ENCODE measurements at regions not wholly inside any gene's neighbourhood (a gene's known extent, or its start where the extent isn't known, plus 50 kb on each side); places are given as distances from the start of the nearest gene placed in this dataset.

GRCh38 chr13:109389892-109390345 lies 396.5 kb downstream of the IRS2 start:
- ATAC-seq = no peak
- Mint-ChIP-seq H3K36me3 (no peaks in the 10 kb centered on the region), H3K4me1 (no peaks in the 10 kb centered on the region), H3K9me3 (peaks cover 6% of the 10 kb centered on the region), H3K27me3 (no peaks in the 10 kb centered on the region), H3K27ac (no peak overlapping the region), H3K4me3 (no peak overlapping the region)

DNA sequence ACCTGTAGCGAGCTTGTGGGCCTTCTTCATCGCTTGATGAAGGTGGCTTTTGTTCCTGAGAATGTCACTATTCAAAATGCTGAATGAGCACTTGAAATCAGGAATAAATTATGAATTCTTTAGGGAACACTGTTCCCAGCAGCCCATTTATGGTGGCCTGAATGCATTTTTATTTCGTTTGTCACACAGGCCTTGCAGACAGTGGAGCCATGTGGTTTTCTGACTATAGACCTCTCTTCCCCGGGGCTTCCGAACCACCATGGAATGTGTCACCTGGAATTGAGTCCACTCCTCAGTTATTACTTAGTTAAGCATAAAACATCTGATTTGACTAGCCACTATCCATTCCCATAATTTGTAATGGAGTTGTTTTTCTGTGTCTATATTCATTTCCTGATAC lies 396.9 kb downstream of the IRS2 start:
- ATAC-seq = no peak
- no peaks in the 10 kb centered on the region for H3K36me3 Mint-ChIP-seq
- no peak overlapping the region for H3K27ac Mint-ChIP-seq
- peaks cover 4% of the 10 kb centered on the region for H3K9me3 Mint-ChIP-seq
- H3K4me1 Mint-ChIP-seq = no peaks in the 10 kb centered on the region
- no peak overlapping the region for H3K4me3 Mint-ChIP-seq
- H3K27me3 Mint-ChIP-seq = no peaks in the 10 kb centered on the region

- no peaks in the 10 kb centered on the region for H3K36me3 Mint-ChIP-seq
- no peak for ATAC-seq
- no peak overlapping the region for H3K27ac Mint-ChIP-seq
- no peaks in the 10 kb centered on the region for H3K4me1 Mint-ChIP-seq
- H3K4me3 Mint-ChIP-seq = no peak overlapping the region
- H3K27me3 Mint-ChIP-seq = no peaks in the 10 kb centered on the region
- H3K9me3 Mint-ChIP-seq = peaks cover 2% of the 10 kb centered on the region
These were observed 398.9 kb downstream of the IRS2 start for GRCh38 chr13:109387471-109387870.

GRCh38 chr13:109385242-109385560 lies 401.2 kb downstream of the IRS2 start:
- Mint-ChIP-seq H3K36me3 (no peaks in the 10 kb centered on the region), H3K4me1 (no peaks in the 10 kb centered on the region), H3K4me3 (no peak overlapping the region), H3K27me3 (no peaks in the 10 kb centered on the region), H3K9me3 (no peaks in the 10 kb centered on the region), H3K27ac (no peak overlapping the region)
- no peak for ATAC-seq

DNA sequence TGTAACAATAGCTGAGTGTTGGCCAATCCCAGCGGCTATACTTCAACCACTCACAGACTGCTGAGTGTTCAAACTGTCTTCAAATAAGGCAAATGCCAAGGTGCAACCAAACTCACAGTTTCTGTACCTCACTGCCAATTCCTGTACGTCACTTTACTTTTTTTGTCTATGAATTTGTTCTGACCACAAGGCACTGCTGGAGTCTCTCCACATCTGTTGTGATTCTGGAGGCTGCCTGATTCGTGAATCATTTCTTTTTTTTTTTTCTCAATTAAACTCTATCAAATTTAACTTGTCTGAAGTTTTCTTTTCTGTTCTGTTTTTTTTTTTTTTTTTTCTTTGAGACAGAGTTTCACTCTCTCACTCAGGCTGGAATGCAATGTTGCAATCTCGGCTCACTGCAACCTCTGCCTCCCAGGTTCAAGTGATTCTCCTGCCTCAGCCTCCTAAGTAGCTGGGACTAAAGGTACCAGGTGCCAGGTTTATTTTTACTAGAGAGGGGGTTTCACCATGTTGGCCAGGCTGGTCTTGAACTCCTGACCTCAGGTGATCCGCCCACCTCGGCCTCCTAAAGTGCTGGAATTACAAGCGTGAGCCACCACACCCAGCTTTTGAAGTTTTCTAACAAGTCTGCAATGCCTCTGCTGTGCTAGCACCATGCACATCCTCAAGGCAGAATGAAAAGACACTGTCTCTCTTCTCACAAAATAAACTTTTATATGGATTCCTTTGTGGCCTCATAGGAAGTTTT lies 401.7 kb downstream of the IRS2 start:
- no peak for ATAC-seq
- no peak overlapping the region for H3K4me3 Mint-ChIP-seq
- H3K27ac Mint-ChIP-seq = no peak overlapping the region
- H3K4me1 Mint-ChIP-seq = no peaks in the 10 kb centered on the region
- no peaks in the 10 kb centered on the region for H3K36me3 Mint-ChIP-seq
- no peaks in the 10 kb centered on the region for H3K27me3 Mint-ChIP-seq
- H3K9me3 Mint-ChIP-seq = no peaks in the 10 kb centered on the region

DNA sequence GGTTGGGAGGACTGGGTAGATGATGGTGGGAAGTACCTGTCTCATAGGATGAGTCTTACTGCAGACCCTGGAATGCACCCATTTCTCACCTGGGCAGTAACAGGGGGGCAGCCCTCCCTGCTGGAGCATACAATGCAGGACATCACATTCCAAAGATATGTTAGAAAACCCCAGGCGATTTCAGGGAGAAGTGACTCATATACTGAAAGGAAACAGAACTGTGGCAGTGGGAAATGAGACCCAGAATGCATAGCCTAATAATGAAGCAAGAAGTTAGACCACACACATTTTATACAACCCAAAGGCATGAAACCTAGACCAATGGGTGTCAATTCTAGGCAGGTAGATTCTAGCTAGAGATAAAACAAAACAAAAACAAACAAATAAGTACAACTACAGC lies 402.7 kb downstream of the IRS2 start:
- H3K27me3 Mint-ChIP-seq = no peaks in the 10 kb centered on the region
- H3K4me1 Mint-ChIP-seq = no peaks in the 10 kb centered on the region
- no peak overlapping the region for H3K27ac Mint-ChIP-seq
- ATAC-seq = no peak
- no peaks in the 10 kb centered on the region for H3K36me3 Mint-ChIP-seq
- no peaks in the 10 kb centered on the region for H3K9me3 Mint-ChIP-seq
- no peak overlapping the region for H3K4me3 Mint-ChIP-seq

DNA sequence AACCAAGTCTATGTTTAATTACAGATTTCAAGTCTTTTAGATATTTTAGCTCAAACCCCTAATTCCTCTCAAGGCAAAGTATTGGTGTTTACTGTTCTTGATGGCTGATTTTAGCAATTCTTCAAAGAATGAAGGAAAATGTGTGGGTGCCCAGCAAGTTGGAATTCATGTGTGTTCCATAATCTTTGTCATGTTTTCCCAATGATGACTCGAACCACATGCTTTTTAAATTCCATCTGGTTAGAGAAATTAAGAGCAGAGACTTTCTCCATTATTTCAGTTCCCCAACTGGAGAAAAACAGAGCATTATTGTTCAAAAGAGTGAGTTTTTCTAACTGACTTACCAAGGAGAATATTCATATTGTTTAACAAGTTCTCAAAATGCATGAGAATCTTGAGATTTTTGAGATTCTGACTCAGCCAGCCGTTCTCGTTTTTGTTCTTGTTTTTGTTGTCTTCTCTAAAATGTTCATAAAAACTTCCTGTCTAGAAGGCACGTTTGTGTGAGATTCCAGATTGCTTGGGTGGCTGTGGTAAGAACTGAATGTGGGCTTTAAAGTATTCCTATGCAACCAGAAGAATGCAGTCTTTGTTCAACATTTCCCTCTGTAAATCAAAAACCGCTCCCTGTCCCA lies 404.7 kb downstream of the IRS2 start:
- Mint-ChIP-seq H3K36me3 (no peaks in the 10 kb centered on the region), H3K9me3 (no peaks in the 10 kb centered on the region), H3K27ac (no peak overlapping the region), H3K27me3 (no peaks in the 10 kb centered on the region), H3K4me1 (no peaks in the 10 kb centered on the region), H3K4me3 (no peak overlapping the region)
- no peak for ATAC-seq

GRCh38 chr13:109380457-109380856 lies 405.9 kb downstream of the IRS2 start:
- Mint-ChIP-seq H3K27ac (no peak overlapping the region), H3K4me3 (no peak overlapping the region), H3K9me3 (no peaks in the 10 kb centered on the region), H3K27me3 (no peaks in the 10 kb centered on the region), H3K4me1 (no peaks in the 10 kb centered on the region), H3K36me3 (no peaks in the 10 kb centered on the region)
- no peak for ATAC-seq

DNA sequence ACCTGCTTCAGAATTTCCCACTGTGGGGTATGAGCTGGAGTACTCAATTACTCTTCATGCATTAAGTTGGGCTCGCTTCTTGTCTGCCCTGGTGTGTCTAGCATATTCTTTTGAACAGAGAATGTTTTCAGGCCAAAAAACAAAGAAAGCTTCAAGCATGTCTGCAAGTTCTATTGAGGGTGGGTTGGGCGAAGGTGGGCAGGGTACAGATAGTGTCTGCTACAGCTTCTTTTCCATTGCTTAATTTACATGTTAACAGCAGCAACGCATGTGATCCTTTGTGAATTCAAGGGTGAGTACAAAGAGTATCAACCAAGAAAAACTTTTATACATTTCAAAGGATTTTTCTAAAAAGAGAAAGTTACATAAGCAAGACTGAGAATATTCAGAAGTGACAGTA lies 406.5 kb downstream of the IRS2 start:
- no peak for ATAC-seq
- Mint-ChIP-seq H3K27me3 (no peaks in the 10 kb centered on the region), H3K36me3 (no peaks in the 10 kb centered on the region), H3K4me1 (no peaks in the 10 kb centered on the region), H3K27ac (no peak overlapping the region), H3K9me3 (no peaks in the 10 kb centered on the region), H3K4me3 (no peak overlapping the region)

DNA sequence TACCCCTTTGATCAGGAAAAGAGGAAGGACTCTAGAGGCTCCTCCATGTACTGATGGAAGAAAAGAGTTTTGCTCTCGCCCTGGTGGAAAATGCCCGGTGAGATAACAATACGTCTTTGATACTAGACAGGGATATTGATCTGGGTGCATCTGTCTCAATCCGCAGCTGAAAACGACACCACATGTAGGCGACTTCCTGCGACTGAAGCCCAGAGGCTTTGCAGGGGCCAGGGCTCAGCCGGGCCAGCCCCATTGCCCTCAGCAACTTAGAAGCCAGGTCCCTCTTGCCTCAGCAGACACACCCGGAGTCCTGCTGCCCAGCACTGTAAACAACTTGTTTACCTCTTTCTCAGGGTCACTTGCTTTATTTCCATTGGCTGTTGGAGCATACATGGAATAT lies 409.4 kb downstream of the IRS2 start:
- no peak overlapping the region for H3K4me3 Mint-ChIP-seq
- H3K9me3 Mint-ChIP-seq = no peaks in the 10 kb centered on the region
- H3K36me3 Mint-ChIP-seq = no peaks in the 10 kb centered on the region
- no peaks in the 10 kb centered on the region for H3K4me1 Mint-ChIP-seq
- H3K27ac Mint-ChIP-seq = no peak overlapping the region
- H3K27me3 Mint-ChIP-seq = no peaks in the 10 kb centered on the region
- ATAC-seq = no peak

DNA sequence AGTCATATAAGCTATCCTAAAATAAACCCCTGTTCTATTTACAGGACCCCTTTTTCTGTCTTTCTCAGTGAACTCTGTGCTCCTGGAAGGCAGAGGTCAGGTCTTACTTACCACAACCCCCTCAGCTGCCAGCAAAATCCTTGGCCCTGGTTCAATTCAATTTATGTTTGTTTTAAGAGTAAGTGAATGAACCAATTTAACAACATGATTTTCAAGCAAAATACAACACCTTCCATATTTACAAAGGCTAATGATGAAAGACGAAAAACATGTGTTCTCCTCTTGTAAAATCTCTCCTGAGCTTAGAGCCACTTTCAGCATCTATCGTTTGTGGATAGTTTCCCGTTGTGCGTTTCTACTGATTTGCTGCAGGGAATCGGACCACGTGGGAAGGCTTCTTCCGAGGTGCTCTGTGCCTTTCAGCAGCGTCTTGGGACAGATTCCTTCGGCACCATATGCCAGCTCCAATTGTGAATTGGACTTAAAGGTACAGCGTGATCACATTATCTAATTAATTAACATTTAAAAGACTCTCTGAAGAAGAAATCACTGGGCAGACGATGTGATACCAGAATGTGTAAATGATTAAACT lies 411.7 kb downstream of the IRS2 start:
- no peak for ATAC-seq
- H3K27me3 Mint-ChIP-seq = no peaks in the 10 kb centered on the region
- H3K4me1 Mint-ChIP-seq = no peaks in the 10 kb centered on the region
- H3K36me3 Mint-ChIP-seq = no peaks in the 10 kb centered on the region
- no peak overlapping the region for H3K27ac Mint-ChIP-seq
- no peak overlapping the region for H3K4me3 Mint-ChIP-seq
- no peaks in the 10 kb centered on the region for H3K9me3 Mint-ChIP-seq

- Mint-ChIP-seq H3K4me3 (no peak overlapping the region), H3K27ac (no peak overlapping the region), H3K36me3 (no peaks in the 10 kb centered on the region), H3K9me3 (no peaks in the 10 kb centered on the region), H3K27me3 (no peaks in the 10 kb centered on the region), H3K4me1 (no peaks in the 10 kb centered on the region)
- ATAC-seq = no peak
These were observed 413.7 kb downstream of the IRS2 start for GRCh38 chr13:109372666-109373065.

DNA sequence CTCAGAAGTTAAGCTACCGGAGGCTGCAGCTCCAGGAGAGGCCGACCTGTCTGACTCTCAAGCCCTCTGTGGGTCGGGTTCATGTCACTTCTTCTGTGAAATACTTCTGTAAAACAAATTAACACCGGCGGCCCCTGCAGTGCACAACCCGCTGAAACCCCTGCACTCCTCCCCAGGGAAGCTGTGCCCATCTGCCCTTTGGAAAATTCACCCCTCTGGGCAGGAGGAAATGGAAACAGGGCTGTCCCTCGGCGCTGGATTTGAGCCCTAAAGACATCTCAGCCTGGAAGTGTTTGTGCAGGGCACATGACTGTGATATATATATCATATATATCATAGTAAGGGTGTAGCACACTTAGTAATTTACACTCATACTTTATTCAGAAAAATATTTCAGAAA lies 415.3 kb downstream of the IRS2 start:
- no peaks in the 10 kb centered on the region for H3K9me3 Mint-ChIP-seq
- no peak for ATAC-seq
- no peaks in the 10 kb centered on the region for H3K36me3 Mint-ChIP-seq
- no peaks in the 10 kb centered on the region for H3K27me3 Mint-ChIP-seq
- no peak overlapping the region for H3K27ac Mint-ChIP-seq
- no peak overlapping the region for H3K4me3 Mint-ChIP-seq
- no peaks in the 10 kb centered on the region for H3K4me1 Mint-ChIP-seq

DNA sequence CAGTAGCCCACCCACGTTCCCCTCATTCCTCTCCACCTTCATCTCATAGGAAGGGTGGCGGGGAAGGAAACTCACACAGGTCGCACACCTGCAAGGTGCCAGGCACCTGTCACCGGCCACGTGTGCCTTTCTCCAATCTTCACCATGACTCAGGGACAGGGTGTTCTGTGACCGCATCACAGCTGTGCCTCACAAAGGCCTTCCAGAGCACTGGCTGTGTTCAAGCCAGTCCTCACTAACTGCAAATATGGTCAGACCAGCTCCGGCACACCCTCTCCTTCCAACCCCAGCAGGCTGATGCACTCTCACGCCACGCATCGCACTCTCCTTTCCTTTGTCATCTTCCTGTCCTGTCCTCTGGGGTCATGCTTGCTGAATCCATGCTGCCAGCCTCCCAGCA lies 415.9 kb downstream of the IRS2 start:
- no peak for ATAC-seq
- Mint-ChIP-seq H3K9me3 (no peaks in the 10 kb centered on the region), H3K27ac (no peak overlapping the region), H3K27me3 (no peaks in the 10 kb centered on the region), H3K4me3 (no peak overlapping the region), H3K4me1 (no peaks in the 10 kb centered on the region), H3K36me3 (no peaks in the 10 kb centered on the region)

- no peaks in the 10 kb centered on the region for H3K9me3 Mint-ChIP-seq
- no peaks in the 10 kb centered on the region for H3K36me3 Mint-ChIP-seq
- no peaks in the 10 kb centered on the region for H3K27me3 Mint-ChIP-seq
- no peak for ATAC-seq
- no peak overlapping the region for H3K4me3 Mint-ChIP-seq
- no peaks in the 10 kb centered on the region for H3K4me1 Mint-ChIP-seq
- no peak overlapping the region for H3K27ac Mint-ChIP-seq
These were observed 416.9 kb downstream of the IRS2 start for GRCh38 chr13:109369353-109370052.

GRCh38 chr13:109368230-109368629 lies 418.2 kb downstream of the IRS2 start:
- H3K4me3 Mint-ChIP-seq = no peak overlapping the region
- H3K9me3 Mint-ChIP-seq = no peaks in the 10 kb centered on the region
- H3K4me1 Mint-ChIP-seq = no peaks in the 10 kb centered on the region
- H3K36me3 Mint-ChIP-seq = no peaks in the 10 kb centered on the region
- ATAC-seq = no peak
- no peaks in the 10 kb centered on the region for H3K27me3 Mint-ChIP-seq
- H3K27ac Mint-ChIP-seq = no peak overlapping the region

Data from stimulated activated memory B cell treated with anti-CD40 and anti-IgM and Interleukin-4, amounts not matched to agents 10 μg/mL and 1 μg/mL and 100 μg/mL, for 72 hours (primary cell).